Superior temporal gyrus (tissue), 1 donor: ENCODE measurements at regions not wholly inside any gene's neighbourhood (a gene's known extent, or its start where the extent isn't known, plus 50 kb on each side); places are given as distances from the start of the nearest gene placed in this dataset.

ENCODE experiments used
- DNase-seq: peaks from one replicate; pipeline ENCODE4 v3.0.0-alpha.2; 2016; ENCODE audit errors: extremely low spot score

DNA sequence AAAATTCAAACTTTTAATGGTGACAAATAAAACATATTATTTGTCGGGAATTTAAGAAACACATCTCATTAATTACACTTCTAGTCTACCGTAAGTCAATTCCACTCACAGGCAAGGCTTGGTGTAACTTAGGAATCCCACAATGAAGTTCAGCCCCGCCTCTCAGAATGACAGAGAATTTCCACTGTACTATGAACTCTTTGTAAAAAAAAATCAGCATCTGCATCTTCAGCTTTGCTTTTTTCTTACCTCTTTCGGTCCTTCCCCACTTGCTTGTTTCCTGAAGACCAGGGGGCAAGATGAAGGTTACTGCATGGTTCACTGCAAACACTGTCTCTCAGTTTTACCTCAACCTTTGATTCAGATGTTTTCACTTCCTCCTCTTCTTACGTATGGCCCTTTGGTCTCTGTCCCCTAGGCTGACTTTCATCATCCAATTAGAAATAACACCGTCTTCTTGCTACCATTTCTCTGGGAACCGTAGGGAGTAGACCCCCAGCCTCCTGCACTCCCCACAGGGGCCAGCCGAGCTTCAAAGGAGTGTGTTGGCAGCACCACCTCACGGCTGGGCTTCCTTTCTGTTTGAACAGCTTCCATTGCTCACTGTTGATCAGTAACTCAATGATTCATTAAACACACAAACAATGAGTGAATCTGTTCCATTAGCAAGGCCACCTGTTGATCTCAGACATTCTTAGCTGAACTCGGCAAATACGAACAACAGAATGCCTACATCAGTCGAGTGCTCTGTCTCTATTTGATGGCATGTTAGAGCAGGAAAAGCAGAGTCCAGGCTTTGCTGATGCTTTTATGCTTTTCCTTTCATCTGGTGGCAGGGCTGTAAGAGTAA, 343.0 kb downstream of the BMP4 start:
- DNase-seq = no peak

DNA sequence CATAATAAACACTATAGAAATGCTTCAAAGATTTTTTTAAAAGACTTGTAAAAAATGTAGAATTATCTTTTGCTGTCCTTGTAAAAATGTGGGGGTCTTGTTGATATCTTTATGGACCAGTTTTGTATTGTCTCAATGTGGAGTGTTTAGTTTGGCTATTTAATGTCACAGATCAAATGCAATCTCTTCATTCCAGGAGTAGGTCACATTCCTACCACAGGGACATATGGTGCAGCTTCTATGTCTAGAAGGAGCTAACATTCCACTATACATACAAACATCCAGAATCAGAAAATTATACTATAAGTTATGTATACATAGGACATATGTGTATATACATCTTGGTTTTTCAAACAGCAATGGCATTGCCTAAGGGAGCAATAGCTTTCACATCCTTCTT, 345.7 kb downstream of the BMP4 start:
- no peak for DNase-seq

DNA sequence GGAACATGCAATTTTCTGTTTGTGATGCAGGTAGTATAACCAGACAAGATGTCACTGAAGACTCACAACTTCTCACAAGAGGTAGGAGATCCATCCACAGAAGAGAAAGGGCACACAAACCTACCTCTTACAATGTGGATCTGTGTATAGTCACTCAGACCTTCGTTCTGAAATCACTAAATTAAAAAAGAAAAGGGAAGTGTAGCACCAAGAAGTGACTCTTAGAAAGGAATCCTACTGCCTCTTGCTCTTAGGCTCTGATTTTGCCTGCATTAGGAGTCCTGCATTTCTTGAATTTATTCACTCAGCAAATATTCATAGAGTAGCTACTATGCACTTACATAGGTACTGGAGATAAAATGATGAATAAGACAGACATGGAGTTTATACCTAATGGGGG, 347.6 kb downstream of the BMP4 start:
- no peak for DNase-seq

- DNase-seq = no peak
Measured at GRCh38 chr14:53608369-53608768, 348.3 kb downstream of the BMP4 start.

- no peak for DNase-seq
Measured at GRCh38 chr14:53606203-53606602, 350.4 kb downstream of the BMP4 start.

DNA sequence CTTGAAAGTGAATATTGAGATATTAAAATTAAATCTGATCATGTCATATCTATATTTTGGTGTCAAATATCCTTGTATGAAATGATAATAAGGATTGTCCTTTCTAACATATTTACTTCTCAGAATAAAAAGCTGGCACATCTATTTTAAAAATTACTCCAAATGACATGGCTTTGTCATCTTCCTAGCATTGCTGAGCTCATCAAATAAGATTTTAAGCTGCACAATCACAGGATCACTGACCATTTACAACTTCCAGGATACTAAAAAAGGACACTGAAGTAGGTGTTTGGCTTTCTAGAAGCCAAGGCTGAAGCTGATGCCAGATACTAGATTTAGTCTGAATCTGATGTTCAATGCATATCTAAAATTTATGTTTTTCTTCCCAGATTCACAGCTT, 351.1 kb downstream of the BMP4 start:
- no peak for DNase-seq

DNA sequence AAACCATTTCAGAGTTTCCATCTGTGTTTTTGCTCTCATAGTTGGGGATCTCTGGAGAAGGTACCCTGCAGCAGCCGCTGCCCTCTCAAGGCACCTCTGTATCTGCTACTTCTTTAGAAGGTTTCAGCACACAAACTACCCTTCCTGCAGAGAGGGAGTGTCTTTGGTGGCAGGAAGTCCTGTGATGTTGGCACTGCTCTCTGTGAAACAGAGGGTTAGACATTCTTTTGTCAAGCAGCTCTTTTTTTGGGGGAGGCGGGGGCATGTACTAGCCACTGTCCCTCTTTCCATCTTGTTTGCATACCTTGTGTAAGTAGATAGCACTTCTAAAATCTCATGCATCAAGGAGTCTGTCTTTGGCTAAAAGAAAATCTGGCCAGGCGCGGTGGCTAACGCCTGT, 352.6 kb downstream of the BMP4 start:
- DNase-seq = no peak

DNA sequence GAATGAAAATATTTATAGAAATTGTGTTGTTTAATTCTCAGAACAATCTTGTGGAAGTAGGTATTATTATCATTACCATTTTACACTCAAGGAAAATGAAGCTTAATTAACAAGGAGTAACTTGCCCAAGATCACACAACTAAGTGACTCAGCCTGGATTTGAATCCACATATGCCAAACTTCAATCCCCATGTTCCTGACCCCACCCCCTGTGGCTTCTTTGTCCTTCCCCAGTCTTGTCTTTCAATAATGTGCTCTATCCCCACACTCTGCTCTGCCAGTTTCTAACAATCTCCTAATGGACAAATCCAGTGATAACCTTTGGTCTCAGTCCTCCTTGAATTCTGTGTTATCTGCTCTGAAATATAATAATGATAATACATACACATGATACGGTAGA, 355.2 kb downstream of the BMP4 start:
- DNase-seq = no peak

DNA sequence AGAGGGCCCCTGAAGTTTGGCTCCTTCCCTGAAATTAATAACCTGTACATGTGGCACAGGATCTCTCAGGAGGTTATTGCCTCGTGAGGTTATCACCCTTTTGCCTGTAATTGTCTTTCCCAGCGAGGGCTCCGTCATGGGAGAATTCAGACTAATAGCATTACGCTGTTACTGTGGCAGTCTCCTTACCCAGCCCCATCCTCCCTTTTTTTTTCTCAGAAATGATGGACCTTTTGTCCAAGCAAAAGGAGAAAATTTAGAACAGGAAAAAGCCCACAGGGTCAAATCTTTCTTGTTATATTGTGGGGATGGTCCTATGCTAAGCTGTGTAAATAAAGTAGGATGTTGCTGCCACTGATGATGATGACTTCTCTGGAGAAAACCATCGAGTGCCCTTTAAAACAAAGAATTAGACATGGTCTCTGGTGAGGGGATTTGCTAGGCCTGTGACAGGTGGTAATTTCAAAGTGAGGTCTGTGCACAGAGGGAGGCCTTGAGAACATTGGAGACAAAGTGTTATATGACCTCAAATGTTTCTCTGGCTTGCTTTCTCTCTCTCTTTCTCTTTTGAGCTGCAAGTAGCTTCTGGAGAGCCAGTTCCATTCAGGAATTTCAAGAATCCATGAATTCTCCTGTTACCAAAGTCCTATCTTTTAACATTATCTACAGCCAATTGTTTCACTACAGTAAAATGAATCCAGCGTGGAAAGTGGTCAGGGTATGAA, 357.2 kb downstream of the BMP4 start:
- DNase-seq = no peak

DNA sequence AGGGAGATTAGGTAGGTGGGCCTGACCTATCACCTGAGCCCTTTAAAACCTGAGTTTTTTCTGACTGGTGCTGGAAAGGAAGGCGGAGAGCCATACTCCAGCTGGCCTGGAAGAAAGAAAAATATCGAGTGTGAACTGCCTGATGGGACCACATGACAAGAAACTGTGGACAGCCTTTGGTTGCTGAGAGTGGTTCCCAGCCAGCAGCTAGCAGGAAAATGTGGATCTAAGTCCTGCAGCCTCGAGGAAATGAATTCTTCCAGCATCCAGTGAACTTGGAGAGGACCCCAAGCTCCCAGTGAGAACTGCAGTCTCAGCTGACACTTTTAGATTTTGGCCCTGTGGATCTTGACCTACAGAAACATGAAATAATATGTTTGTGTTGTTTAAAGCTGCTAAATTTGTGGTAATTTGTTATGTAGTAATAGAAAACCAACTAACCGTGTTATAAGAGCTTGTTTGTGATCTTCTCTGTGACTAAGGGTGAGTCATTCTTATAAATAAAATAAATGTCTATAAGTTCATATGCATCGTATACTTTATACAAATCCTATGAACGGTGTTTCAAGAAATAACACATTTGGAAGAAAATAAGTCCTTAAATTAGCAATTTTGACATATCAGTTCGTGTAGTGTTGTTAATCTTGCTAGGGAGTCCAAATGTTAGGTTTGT, 359.6 kb downstream of the BMP4 start:
- no peak for DNase-seq

- no peak for DNase-seq
Measured at GRCh38 chr14:53591816-53592215, 364.8 kb downstream of the BMP4 start.

GRCh38 chr14:53581504-53581903, 375.1 kb downstream of the BMP4 start:
- no peak for DNase-seq

DNA sequence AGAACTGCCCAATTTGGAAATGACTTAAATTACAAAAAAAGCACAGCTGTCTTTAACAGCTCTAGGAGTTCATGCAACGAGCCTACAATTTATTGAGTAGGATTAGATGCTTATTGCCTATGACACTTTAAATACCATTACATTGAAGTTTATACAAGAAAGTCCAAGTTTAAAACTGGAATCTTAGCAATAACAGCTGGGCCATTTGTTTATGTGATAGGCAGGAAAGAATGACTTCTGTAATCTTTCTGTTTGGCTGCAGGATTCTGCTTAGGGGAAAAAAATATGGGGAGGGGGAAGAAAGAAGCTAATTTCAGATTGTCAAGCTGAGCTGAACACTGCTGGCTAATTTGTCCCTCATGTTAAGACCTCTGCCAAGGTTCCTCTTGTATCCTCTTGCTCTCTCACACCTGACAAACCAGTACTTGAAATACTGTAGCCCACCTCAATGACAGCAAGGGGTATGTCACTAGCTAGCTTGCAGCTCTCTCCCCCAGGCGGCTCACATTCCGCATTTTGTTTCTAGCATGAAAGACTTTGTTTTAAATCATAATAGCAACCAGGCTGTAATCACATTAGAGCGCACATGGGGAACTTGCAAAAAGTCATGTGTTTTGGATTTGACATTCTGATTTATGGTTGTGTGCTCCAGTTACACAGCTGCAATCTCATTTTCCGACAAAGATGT, 384.8 kb downstream of the BMP4 start:
- DNase-seq = no peak

DNA sequence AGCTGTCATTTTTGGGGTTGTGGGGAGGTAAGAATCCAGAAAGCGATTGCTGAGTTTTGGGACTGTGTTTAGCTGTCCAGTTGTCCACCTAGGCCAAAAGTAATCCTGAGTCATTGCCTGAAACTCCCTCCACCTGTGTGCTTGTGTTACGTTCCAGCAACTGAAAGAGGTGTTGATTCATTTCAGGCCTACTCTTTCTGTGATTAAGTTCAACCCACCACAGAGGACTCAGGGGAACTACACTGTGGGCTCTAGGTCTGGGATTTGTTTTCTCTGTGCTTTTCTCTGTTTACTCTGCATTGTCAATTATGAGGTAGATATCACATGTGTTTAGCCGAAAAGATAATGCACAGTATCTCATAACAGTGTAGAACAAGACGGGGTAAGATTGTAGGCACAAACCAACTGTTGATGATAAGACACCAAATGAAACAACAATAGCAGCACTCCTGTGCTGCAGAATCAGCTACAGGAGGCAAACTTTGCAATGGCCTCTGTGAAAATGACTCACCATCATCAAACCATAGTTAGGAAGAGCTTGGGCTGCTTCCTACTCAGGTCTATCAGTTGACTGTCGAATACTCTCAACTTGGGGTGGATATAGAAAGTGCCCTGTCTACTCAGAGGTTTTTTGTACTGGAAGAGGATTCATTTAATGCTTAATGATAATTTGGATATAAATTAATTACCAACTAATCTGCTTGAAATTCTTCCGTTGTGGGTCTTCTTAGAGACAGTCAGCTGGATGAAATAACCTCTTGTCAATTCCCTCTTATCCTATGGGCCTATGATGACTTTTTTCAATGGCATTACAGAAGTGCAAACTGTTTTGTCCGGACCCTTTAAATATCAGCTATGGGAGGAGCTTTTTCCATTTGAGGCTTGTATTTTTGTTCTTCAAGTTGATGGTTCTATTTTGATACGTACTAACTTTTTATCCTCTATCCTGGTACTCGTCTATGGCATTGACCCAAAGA, 385.9 kb downstream of the BMP4 start:
- no peak for DNase-seq

DNA sequence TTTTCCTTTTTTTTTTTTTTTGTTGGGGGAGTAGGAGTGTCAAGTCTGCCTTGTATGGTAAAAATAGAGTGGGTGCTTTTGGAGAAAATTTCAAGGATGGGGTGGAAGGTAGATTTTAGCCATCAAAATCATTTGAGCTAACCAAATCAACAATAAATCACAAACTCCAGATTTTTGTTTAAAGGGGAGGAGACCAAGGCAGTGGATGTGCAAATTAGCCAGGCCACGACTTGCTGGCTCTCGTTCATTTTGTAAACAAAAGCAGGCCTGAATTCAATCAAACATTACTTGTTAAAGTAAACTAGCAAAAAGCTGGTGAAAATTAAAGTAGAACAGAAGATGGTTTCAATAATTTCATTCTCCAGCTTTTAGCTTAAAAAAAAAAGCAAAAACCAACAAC, 387.2 kb downstream of the BMP4 start:
- DNase-seq = no peak

- DNase-seq = no peak
Measured at GRCh38 chr14:53567236-53567780, 389.3 kb downstream of the BMP4 start.

GRCh38 chr14:53564870-53565269, 391.8 kb downstream of the BMP4 start:
- no peak for DNase-seq

DNA sequence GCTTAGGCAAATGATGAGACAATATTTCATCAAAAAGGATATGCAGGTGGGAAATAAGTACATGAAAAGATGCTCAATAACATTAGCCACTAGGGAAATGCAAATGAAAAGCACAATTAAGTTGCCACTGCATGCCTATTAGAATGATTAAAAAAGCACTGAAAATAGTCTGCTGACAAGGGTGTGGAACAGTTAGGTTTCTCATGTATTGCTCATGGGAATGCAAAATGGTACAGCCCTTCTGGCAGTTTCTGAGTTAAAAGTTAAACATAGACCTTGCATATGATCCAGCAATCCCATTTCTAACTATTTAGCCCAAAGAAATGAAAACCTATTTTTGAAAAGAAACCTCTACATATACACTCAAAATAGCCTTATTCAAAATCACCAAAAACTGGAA, 393.0 kb downstream of the BMP4 start:
- DNase-seq = no peak

DNA sequence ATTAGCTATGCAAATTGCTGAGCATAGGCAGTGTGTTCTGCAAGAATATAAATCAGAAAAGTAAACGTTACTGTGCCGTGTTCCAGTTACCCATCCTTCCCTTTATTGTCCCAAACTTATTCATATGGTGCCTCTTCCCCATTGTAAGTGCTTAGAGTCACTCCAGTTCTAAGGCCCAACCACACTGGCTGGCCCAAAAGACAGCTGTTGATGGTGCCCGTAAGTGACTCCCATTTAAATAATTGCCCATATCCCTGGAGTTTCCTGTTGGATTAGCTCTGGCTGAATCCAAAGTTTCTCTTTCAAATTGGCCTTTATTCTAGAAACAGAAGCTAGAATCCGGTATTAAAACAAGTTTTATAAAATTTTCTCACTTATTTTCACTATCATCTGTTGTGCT, 400.1 kb upstream of the DDHD1 start:
- DNase-seq = no peak

- DNase-seq = no peak
Measured at GRCh38 chr14:53551862-53552261, 398.7 kb upstream of the DDHD1 start.

DNA sequence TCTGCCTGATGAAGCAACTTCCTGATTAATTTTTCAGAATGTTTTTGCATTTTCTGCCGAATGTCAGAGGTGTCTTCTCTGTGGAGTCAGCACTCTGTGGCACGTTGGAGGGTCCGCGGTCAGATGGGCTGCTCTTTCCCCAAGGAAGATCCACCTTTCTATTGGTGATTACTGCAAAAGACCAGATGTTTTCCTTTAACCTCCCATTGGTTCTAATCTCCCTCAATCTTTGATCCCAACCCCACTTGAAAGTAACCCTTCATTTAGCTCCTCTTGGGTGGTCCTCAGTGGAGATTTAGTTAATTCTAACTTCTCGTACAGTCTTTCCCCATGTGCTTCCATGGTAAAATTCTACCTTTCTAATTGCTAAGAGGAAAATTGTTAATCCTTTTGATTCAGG, 397.7 kb upstream of the DDHD1 start:
- DNase-seq = no peak
